GM12892 (cell line): ENCODE measurements at regions not wholly inside any gene's neighbourhood (a gene's known extent, or its start where the extent isn't known, plus 50 kb on each side); places are given as distances from the start of the nearest gene placed in this dataset.
"Not testable (repeated sequence)": the region's sequence is repeated elsewhere in the genome, so short reads cannot be mapped to it uniquely, and the experiment has no call there.

ENCODE experiments used
- DNase-seq: peaks from one replicate; pipeline ENCODE4 v3.0.0; 2011; ENCODE audit not compliant: insufficient read length
- FAIRE-seq: peaks from 2 replicates; lab custom pipeline; 2011; peaks lifted over from hg19 to GRCh38; lab: Jason Lieb, UNC
- POLR2A ChIP-seq: IDR thresholded peaks from 2 replicates; pipeline ENCODE4 v1.6.1; 2011; ENCODE audit warnings: low read depth, low read length, control low read depth
- POLR2AphosphoS5 ChIP-seq: IDR thresholded peaks from 2 replicates; pipeline ENCODE4 v1.6.1; 2011; ENCODE audit warnings: low read depth, low read length, control low read depth
- TAF1 ChIP-seq: IDR thresholded peaks from 2 replicates; pipeline ENCODE4 v1.6.1; 2011; ENCODE audit warnings: low read depth, mild to moderate bottlenecking, control low read depth, low read length, borderline replicate concordance

DNA sequence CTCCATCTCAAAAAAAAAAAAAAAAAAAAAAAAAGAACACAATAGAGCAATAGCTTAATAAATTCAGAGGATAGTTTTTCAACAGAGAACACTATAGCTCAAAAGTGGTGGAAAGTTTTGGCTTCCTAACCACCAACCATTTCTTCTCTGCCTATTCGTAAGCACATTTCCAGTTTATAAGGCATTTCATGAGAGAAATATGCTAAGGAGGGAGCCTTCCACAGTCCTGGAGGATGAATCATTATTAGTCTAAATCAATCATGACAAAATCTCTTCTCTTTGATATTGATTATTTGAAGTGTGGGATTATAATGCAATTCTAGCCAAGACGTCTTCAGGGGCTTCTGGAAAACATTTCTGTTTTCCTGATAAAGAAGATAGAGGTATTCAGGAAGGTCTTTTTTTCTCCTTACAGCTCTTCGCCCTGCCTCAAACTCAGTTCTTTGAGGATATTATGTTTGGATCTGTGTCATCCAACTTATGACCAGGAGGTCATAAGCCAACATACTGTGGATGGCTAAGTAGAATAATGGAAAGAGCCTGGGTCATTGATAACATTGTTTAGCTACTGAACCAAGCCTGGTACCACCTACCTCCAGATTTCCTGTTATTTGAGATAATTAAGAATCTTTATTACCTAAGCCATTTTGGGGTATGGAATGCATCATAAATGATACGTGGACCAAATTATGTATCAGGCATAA is 207.3 kb downstream of the TRIB2 start:
- no peak for FAIRE-seq
- TF ChIP-seq POLR2AphosphoS5 (no peak), POLR2A (no peak), TAF1 (no peak)
- DNase-seq = no peak

DNA sequence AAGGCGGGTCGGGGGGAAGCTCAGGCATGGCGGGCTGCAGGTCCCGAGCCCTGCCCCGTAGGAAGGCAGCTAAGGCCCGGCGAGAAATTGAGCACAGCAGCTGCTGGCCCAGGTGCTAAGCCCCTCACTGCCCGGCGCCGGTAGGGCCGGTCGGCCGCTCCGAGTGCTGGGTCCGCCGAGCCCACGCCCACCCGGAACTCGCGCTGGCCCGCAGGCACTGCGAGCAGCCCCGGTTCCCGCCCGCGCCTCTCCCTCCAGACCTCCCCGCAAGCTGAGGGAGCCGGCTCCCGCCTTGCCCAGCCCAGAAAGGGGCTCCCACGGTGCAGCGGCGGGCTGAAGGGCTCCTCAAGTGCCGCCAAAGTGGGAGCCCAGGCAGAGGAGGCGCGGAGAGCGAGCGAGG is 209.9 kb downstream of the TRIB2 start:
- not testable (repeated sequence) for FAIRE-seq, DNase-seq

GRCh38 chr2:12928197-12928774 is 211.6 kb downstream of the TRIB2 start:
- TF ChIP-seq POLR2AphosphoS5 (no peak), POLR2A (no peak), TAF1 (no peak)
- no peak for DNase-seq
- no peak for FAIRE-seq

- no peak for FAIRE-seq
- TF ChIP-seq POLR2AphosphoS5 = no peak
- no peak for TF ChIP-seq TAF1
- TF ChIP-seq POLR2A = no peak
- DNase-seq = no peak
Measured at GRCh38 chr2:12928775-12929401, 212.2 kb downstream of the TRIB2 start.

DNA sequence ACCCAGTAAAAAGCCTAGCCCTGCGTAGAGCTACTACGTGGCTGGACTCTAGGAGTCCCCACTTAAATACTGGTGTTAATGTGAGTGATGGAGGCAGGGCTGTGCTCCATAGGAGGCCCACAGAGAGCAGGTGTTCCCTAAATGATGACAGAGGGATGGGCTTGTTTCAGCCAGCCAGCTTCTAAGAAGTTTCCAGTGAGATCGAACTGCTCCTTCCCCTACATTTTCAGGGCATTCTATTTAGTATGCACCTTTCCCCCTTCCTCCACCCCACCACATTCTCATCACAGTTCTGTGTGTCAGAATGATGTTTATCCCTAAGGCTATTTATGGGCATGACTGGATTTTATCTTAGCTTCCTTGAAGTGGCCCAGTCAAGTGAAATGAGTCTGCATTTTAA is 213.0 kb downstream of the TRIB2 start:
- FAIRE-seq (no peak), DNase-seq (no peak)
- TF ChIP-seq POLR2A = no peak
- no peak for TF ChIP-seq POLR2AphosphoS5
- no peak for TF ChIP-seq TAF1

DNA sequence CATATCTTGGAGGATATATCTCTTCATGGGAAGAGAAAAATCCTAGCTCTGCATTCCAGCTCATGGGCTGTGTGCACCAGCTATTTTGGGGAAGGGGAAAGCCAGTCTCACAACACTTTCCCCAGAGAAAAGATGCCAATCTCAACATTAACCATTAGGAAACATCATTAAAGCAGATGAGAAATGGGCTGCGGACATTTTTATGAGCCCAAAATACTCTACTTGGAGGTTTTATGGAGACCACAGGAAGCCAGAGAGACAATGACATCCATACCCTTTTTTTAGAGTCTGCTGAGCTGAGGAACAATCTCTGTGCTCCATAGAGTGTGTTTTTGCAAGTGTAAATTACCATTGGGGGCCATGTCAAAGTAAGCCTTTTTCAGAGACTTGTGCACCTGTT is 213.7 kb downstream of the TRIB2 start:
- FAIRE-seq (no peak), DNase-seq (no peak)

DNA sequence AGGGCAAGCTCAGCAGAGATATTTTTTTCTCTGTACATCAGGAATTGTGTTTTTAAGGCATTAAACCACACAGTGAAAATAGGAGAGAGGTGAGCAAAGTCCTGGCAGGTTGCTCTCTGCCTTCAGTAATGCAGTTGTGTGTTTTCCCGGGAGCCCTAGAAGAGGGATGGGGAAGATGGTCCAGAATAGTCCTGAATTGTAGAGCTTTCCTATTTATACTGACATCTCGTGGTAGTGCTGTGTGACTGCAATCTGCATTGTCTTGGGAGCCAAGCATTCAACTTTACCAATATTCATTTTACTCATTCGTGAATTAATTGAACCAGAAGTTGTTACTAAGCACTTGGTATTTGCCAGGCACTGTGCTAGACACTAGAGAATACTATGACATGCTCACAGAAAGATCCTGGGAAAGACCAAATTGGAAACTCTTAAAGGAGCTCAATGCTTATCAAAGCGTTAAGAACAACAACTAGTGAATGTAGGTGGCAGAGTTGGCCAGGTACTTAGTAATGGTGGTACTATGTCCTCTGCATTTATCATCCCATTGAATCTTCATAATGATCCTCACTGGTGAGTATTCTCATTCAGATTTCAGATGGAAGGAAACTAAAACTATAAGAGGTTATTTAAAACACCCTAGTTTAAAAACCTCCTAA is 214.6 kb downstream of the TRIB2 start:
- TF ChIP-seq POLR2A (no peak), POLR2AphosphoS5 (no peak)
- no peak for FAIRE-seq
- DNase-seq = no peak

More for the DNA sequence above, 213.7 kb downstream of the TRIB2 start:
- TF ChIP-seq POLR2AphosphoS5 (no peak), POLR2A (no peak), TAF1 (no peak)

GRCh38 chr2:12932192-12932591 is 215.5 kb downstream of the TRIB2 start:
- DNase-seq (no peak), FAIRE-seq (no peak)
- no peak for TF ChIP-seq POLR2AphosphoS5
- no peak for TF ChIP-seq TAF1
- no peak for TF ChIP-seq POLR2A

GRCh38 chr2:12934146-12934756 is 217.5 kb downstream of the TRIB2 start:
- TF ChIP-seq POLR2A (no peak), TAF1 (no peak), POLR2AphosphoS5 (no peak)
- DNase-seq (no peak), FAIRE-seq (no peak)

GRCh38 chr2:12935222-12935621 is 218.5 kb downstream of the TRIB2 start:
- FAIRE-seq (no peak), DNase-seq (no peak)
- TF ChIP-seq POLR2A (no peak), POLR2AphosphoS5 (no peak), TAF1 (no peak)

- TF ChIP-seq POLR2A (no peak), TAF1 (no peak), POLR2AphosphoS5 (no peak)
- FAIRE-seq = no peak
- DNase-seq = no peak
Measured at GRCh38 chr2:12935796-12936195, 219.1 kb downstream of the TRIB2 start.
